Aorta (tissue), 5 donors: ENCODE measurements at regions not wholly inside any gene's neighbourhood (a gene's known extent, or its start where the extent isn't known, plus 50 kb on each side); places are given as distances from the start of the nearest gene placed in this dataset.

ENCODE experiments used
- ATAC-seq: fragments of 200-7000 bp; cut with Tn5 transposase; one replicate; pipeline ENCODE4 v1.9.1; 2022; ENCODE audit warnings: moderate library complexity; ENCODE audit not compliant: low FRiP score
- DNase-seq, 2 donors: peaks; one replicate each; pipeline ENCODE4 v3.0.0-alpha.2; 2020
- H3K27ac ChIP-seq, 2 donors: one replicate each; pipeline ENCODE4 v1.5.1; 2013; ENCODE audit warnings: low read length in 2 of 2, mild to moderate bottlenecking in 2 of 2, moderate library complexity in 2 of 2, control low read depth in 1 of 2, inconsistent platforms in 1 of 2, low read depth in 1 of 2
- H3K27me3 ChIP-seq, 2 donors: one replicate each; pipeline ENCODE4 v1.6.1; 2013; ENCODE audit warnings: control low read depth in 1 of 2, low read length in 1 of 2, mild to moderate bottlenecking in 1 of 2, moderate library complexity in 1 of 2; ENCODE audit not compliant: insufficient read depth in 2 of 2, control insufficient read depth in 1 of 2
- H3K36me3 ChIP-seq, 2 donors: one replicate each; pipeline ENCODE4 v1.6.1; 2013; ENCODE audit warnings: control low read depth in 1 of 2, low read length in 1 of 2, mild to moderate bottlenecking in 1 of 2; ENCODE audit not compliant: insufficient read depth in 2 of 2, control insufficient read depth in 1 of 2
- H3K4me1 ChIP-seq, 2 donors: one replicate each; pipeline ENCODE4 v1.6.1; 2013; ENCODE audit warnings: low read length in 2 of 2, control low read depth in 1 of 2, mild to moderate bottlenecking in 1 of 2, moderate library complexity in 1 of 2; ENCODE audit not compliant: insufficient read depth in 2 of 2, control insufficient read depth in 1 of 2
- H3K4me3 ChIP-seq, 2 donors: one replicate each; pipeline ENCODE4 v1.5.1; 2013; ENCODE audit warnings: low read length in 2 of 2, control low read depth in 1 of 2, mild to moderate bottlenecking in 1 of 2
- H3K9me3 ChIP-seq: one replicate; pipeline ENCODE4 v1.6.1; 2013; ENCODE audit warnings: mild to moderate bottlenecking, low read length; ENCODE audit not compliant: control insufficient read depth
- WGBS, 2 donors: extraction: QIAGEN DNeasy Blood & Tissue Kit; methylation state at CpG; one replicate each; pipeline ENCODE4 v1.1.7; 2013; 5-methylcytosine and 5-hydroxymethylcytosine counted together
- intact Hi-C, 2 donors: fragments of 100-400 bp; cut with DNase I; formaldehyde crosslinking; loops; one replicate each; pipeline versions ENCODE4 v1.14.2 to v1.15.0; 2022
- donor health status: healthy with polysubstance abuse.
- donor health status: Bipolar disorder and iron deficiency.
- donor health status: DM: no; HTN: no; CAD: no.
- donor health status: DM: no; HTN: no; CAD: no.
- donor health status: DM: yes; HTN: yes; CAD: no.

DNA sequence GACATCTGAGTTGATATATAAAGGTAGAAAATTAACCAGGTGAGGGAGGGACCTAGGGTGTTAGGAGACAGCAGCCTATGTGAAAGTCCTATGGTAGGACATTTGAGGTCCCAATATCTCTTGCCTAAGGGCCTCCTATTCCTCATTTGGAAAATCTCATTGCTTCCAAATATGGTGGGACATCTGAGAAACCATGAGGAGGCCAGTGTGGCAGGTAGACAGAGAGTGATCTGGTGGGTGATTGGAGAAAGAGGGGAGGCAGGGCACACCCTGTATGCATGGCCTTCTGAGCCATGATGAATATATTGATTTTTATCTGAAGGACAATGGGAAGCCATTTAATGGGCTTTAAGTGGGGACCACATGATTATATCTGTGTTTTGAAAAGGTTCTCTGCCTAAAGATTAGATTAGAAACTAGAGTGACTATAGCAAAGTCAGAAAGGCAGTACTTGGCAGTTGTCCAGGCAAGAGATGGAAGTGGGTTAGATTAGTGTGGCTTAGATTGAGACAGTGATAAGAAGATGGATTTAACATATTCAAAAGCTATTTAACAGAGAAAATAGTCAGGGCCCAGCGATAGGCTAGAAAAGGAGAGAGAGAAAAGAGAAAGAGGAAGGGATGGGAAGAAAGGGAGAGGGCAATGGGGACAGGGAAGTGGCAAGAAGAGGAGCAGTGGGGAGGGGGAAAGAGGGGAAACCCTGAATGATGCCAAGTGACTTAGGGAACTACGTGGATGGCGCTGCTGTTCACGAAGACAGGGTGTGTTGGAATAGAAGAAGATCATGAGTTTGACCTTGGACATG lies 237.2 kb upstream of the SRRM4 start:
- H3K36me3 ChIP-seq = no peaks in the 10 kb centered on the region
- H3K4me3 ChIP-seq = no peak overlapping the region
- intact Hi-C loops = no loop called here
- H3K27me3 ChIP-seq = peaks cover 0 to 2% of the 10 kb centered on the region in 2 donors
- no peaks in the 10 kb centered on the region for H3K4me1 ChIP-seq
- no peak for DNase-seq
- H3K9me3 ChIP-seq = peaks cover 3% of the 10 kb centered on the region
- WGBS, 2 donors = 77 to 86% methylated on average over 4 of the region's 4 CpGs
- no peak overlapping the region for H3K27ac ChIP-seq
- no peak for ATAC-seq

DNA sequence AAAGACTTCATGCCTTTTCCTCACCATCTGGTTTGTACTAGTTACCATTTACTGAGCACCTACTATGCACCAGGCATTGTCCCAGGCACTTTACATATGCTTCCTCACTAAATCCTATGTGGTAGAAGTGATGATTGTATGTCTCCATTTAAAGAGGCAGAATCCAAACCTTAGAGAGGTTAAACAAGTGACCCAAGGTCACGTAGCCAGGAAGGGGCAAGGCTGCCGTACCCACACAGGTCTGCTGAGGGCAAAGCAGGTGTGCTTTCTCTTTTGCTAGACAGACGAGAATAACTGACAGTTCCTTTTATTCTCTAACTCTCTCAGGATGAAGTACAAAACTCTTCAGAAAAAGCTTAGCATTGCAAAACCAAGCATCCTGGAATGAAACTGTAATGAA lies 235.2 kb upstream of the SRRM4 start:
- H3K27me3 ChIP-seq = peaks cover 0 to 2% of the 10 kb centered on the region in 2 donors
- no peak overlapping the region for H3K4me3 ChIP-seq
- intact Hi-C loops = no loop called here
- WGBS, 2 donors = 71 to 85% methylated on average over 3 of the region's 3 CpGs
- H3K27ac ChIP-seq = no peak overlapping the region
- H3K36me3 ChIP-seq = no peaks in the 10 kb centered on the region
- DNase-seq (no peak), ATAC-seq (no peak)
- H3K9me3 ChIP-seq = peaks cover 3% of the 10 kb centered on the region
- H3K4me1 ChIP-seq = no peaks in the 10 kb centered on the region

DNA sequence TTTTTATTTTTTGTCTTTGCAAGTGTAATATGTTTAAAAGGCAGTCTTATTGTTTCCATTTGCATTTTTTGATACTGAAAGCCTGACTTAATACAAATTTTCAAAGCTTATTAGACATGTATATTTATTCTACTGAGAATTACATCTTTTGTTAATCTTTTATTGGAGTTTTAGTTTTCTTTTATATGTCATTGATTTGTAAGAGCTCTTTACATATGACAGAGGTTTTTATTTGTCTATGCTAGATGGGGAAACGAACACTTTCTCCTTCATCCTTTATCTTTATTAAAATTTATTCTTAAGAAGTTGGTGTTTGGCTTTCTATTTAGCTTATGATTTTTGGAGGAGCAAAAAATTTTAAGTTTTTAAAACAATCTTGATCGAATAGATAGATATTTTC lies 234.4 kb upstream of the SRRM4 start:
- Histone ChIP-seq H3K9me3 (peaks cover 5% of the 10 kb centered on the region), H3K4me3 (no peak overlapping the region), H3K36me3 (no peaks in the 10 kb centered on the region), H3K4me1 (no peaks in the 10 kb centered on the region), H3K27ac (no peak overlapping the region), H3K27me3 (peaks cover 0 to 2% of the 10 kb centered on the region in 2 donors)
- intact Hi-C loops = no loop called here
- ATAC-seq (no peak), DNase-seq (no peak)
- 54 to 56% methylated on average over 2 of the region's 2 CpGs for WGBS, 2 donors

DNA sequence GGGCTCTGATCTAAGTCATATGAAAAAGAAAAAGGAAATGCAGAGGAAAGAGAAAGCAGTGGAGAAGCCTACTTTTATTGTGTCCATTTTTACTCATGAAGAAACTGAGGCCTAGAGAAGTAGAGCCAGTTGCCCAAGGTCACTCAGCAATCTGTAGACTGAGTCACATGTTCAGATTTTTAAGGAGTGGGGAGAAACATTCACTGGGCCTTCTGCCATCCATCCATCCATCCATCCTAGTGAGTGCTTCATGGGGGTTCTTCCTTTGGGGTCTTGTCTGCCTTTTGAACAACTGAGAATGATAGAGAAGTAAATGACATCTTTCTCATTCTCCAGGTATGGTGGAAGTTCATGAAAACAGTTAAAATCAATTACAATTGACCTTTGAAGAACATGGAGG lies 233.6 kb upstream of the SRRM4 start:
- no peaks in the 10 kb centered on the region for H3K36me3 ChIP-seq
- ATAC-seq (no peak), DNase-seq (no peak)
- intact Hi-C loops = no loop called here
- no peak overlapping the region for H3K4me3 ChIP-seq
- H3K4me1 ChIP-seq = no peaks in the 10 kb centered on the region
- H3K27me3 ChIP-seq = peaks cover 0 to 2% of the 10 kb centered on the region in 2 donors
- no peak overlapping the region for H3K27ac ChIP-seq
- H3K9me3 ChIP-seq = peaks cover 3% of the 10 kb centered on the region

DNA sequence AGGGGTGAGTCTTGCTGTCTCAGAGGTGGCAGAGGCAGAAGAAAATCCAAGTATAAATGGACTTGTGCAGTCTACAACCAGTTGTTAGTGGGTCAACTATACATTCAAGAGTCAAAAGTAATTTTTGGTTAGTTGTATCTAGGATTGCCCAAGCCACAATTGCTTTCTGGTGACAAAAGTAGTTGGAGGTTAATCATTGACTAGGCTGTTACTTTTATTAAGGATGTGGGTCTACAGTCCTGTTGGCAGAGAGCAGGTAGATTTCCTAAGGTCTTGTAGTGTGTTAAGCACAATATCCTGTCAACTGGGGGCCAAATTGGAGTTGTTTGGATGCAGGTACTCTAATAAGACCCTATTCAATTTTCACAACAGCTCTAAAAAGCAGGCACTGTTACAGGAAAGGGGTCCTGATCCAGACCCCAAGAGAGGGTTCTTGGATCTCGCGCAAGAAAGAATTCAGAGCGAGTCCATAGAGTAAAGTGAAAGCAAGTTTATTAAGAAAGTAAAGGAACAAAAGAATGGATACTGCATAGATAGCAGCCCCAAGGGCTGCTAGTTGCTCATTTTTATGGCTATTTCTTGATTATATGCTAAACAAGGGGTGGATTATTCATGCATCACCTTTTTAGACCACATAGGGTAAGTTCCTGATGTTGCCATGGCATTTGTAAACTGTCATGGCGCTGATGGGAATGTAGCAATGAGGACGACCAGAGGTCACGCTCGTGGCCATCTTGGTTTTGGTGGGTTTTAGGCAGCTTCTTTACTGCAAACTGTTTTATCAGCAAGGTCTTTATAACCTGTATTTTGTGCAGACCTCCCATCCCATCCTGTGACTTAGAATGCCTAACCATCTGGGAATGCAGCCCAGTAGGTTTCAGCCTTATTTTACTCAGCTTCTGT lies 232.6 kb upstream of the SRRM4 start:
- Histone ChIP-seq H3K9me3 (peaks cover 3% of the 10 kb centered on the region), H3K27me3 (peaks cover 0 to 2% of the 10 kb centered on the region in 2 donors), H3K36me3 (no peaks in the 10 kb centered on the region), H3K4me3 (no peak overlapping the region), H3K27ac (no peak overlapping the region), H3K4me1 (no peaks in the 10 kb centered on the region)
- 85 to 89% methylated on average over 7 of the region's 7 CpGs for WGBS, 2 donors
- DNase-seq (no peak), ATAC-seq (no peak)
- intact Hi-C loops = no loop called here

DNA sequence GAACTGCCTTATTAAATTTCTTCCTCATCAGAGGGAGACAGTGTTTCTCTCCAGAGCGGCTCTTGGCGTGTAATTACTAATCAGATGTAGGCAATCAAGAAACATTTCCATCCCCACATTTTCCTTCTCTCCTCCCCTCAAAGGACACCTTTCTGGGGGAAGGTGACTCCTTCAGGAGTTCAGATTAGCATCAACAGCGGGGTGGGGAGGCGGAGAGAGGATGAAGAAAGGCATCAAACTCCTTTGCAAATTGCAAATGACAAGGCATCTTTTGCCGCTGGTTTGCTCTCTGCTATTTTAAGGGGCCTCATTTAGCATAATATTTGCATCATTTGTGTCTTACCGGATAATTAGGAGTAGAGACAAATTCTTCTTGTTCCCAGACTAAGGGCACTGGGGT lies 231.7 kb upstream of the SRRM4 start:
- Histone ChIP-seq H3K36me3 (no peaks in the 10 kb centered on the region), H3K27me3 (peaks cover 0 to 2% of the 10 kb centered on the region in 2 donors), H3K9me3 (peaks cover 3% of the 10 kb centered on the region), H3K4me3 (no peak overlapping the region), H3K27ac (no peak overlapping the region), H3K4me1 (no peaks in the 10 kb centered on the region)
- DNase-seq = no peak
- no peak for ATAC-seq
- intact Hi-C loops = no loop called here
- WGBS, 2 donors = 68 to 69% methylated on average over 6 of the region's 6 CpGs

DNA sequence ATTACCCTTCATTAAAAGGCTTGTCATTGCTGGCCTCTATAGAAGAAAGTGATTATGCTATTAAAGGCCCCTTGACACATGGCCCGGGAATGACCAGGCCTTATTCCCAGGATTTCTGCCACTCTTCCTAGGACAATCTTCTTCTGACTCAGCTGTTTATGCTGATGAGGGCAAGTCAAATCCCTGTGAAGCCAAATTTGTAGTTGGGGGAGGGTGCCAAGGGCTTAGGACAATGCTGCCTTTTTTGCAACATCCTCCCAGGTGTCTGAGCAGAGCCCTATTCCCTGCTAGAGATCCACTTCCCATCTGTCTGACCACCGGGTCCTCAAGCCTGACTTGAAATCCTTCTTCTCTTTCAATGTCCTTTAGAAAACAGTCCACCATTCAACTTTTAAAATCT lies 230.7 kb upstream of the SRRM4 start:
- H3K4me1 ChIP-seq = no peaks in the 10 kb centered on the region
- intact Hi-C loops = no loop called here
- H3K27me3 ChIP-seq = peaks cover 0 to 2% of the 10 kb centered on the region in 2 donors
- DNase-seq = no peak
- ATAC-seq = no peak
- WGBS, 2 donors = 65 to 68% methylated on average over 2 of the region's 2 CpGs
- H3K4me3 ChIP-seq = no peak overlapping the region
- H3K36me3 ChIP-seq = no peaks in the 10 kb centered on the region
- peaks cover 3% of the 10 kb centered on the region for H3K9me3 ChIP-seq
- H3K27ac ChIP-seq = no peak overlapping the region

DNA sequence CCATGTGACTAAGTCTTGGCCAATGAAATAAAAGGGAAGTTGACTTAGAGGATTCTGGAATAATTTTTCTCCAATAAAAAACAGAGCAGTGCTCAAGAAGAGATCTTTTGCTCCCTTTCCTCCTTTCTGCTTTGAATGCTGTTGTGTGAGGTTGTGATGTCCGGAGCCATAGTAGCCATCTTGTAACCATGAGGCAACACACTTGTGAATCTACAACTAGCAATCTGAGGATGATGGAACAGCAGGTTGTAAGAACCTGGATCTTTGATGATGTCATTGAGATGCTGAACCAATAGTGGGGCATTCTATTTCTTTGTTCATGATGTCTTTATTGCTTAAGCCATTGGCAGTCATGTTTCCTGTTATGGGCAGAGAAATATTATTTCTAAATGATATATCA lies 230.0 kb upstream of the SRRM4 start:
- no peak overlapping the region for H3K4me3 ChIP-seq
- intact Hi-C loops = no loop called here
- 84 to 85% methylated on average over 1 of the region's 1 CpG for WGBS, 2 donors
- H3K27me3 ChIP-seq = peaks cover 0 to 2% of the 10 kb centered on the region in 2 donors
- no peaks in the 10 kb centered on the region for H3K36me3 ChIP-seq
- no peaks in the 10 kb centered on the region for H3K4me1 ChIP-seq
- H3K9me3 ChIP-seq = peaks cover 3% of the 10 kb centered on the region
- no peak overlapping the region for H3K27ac ChIP-seq
- no peak for DNase-seq
- no peak for ATAC-seq

DNA sequence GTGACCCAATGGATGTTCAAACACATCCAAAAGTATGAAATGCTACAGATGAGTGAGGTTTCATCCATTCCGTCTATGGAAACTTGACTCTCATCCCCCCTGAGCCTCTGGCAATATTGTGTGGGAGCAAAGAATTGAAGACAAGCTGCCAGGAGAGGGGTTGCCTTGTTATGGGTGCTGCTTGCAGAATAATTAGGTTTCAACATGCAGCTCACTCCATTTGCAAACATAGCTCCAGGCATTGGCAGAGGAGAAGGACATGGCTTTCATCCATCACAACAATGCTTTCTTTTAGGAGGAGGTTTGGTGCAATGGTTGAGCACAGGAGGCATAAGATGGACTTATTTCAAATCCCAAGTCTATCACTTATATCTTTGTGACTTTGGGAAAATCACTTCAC lies 220.7 kb upstream of the SRRM4 start:
- no peaks in the 10 kb centered on the region for H3K27me3 ChIP-seq
- intact Hi-C loops = no loop called here
- H3K9me3 ChIP-seq = peaks cover 3% of the 10 kb centered on the region
- no peak overlapping the region for H3K27ac ChIP-seq
- no peaks in the 10 kb centered on the region for H3K4me1 ChIP-seq
- no peak overlapping the region for H3K4me3 ChIP-seq
- no peaks in the 10 kb centered on the region for H3K36me3 ChIP-seq
- ATAC-seq (no peak), DNase-seq (no peak)
- WGBS, 2 donors = 70 to 85% methylated on average over 1 of the region's 1 CpG
